MM.1S (cell line): ENCODE measurements at regions not wholly inside any gene's neighbourhood (a gene's known extent, or its start where the extent isn't known, plus 50 kb on each side); places are given as distances from the start of the nearest gene placed in this dataset.
"Not testable (repeated sequence)": the region's sequence is repeated elsewhere in the genome, so short reads cannot be mapped to it uniquely, and the experiment has no call there.

Experiments
- CTCF ChIP-seq: fragments of 300-600 bp; sonication (generic); IDR thresholded peaks from 2 replicates; pipeline ENCODE4 v1.5.1; 2016; ENCODE audit warnings: antibody characterized with exemption, low read length, mixed read lengths
- EZH2 ChIP-seq: fragments of 300-600 bp; sonication (generic); optimal IDR thresholded peaks from 2 replicates; pipeline ENCODE3; 2017; ENCODE audit warnings: low read depth, mild to moderate bottlenecking, antibody characterized with exemption, low read length, mixed read lengths

- TF ChIP-seq CTCF, EZH2: not testable (repeated sequence)
Measured at GRCh38 chr5:177665172-177665571, 65.2 kb downstream of the B4GALT7 start.
